ENCODE measurements at regions not wholly inside any gene's neighbourhood (a gene's known extent, or its start where the extent isn't known, plus 50 kb on each side); places are given as distances from the start of the nearest gene placed in this dataset.
"Not testable (repeated sequence)": the region's sequence is repeated elsewhere in the genome, so short reads cannot be mapped to it uniquely, and the experiment has no call there.

DNA sequence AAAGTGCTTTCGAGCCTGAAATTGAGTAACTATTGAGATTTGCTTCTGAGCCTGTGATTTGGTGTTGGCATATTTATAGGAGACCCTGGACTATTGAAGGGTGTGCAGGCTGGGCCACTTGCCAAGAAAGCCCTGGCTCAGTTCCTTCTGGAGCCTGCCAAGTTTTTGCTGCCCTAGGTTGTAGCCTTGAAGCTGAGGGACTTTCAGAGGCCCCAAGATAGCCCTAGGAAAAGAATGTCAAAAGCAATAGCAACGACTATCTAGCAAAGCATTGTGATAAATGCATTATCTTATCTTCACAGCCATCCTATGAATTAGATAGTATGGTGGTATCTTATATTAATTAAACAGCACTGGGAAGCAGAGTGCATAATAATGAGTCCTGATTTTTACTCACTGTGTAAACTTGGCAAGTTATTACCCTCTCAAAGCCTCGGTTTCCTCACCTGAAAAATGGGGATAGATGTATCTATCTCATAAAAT lies 473.7 kb upstream of the PODXL start:
- DNase-seq (ENCODE audit: low spot score), result no peak

DNA sequence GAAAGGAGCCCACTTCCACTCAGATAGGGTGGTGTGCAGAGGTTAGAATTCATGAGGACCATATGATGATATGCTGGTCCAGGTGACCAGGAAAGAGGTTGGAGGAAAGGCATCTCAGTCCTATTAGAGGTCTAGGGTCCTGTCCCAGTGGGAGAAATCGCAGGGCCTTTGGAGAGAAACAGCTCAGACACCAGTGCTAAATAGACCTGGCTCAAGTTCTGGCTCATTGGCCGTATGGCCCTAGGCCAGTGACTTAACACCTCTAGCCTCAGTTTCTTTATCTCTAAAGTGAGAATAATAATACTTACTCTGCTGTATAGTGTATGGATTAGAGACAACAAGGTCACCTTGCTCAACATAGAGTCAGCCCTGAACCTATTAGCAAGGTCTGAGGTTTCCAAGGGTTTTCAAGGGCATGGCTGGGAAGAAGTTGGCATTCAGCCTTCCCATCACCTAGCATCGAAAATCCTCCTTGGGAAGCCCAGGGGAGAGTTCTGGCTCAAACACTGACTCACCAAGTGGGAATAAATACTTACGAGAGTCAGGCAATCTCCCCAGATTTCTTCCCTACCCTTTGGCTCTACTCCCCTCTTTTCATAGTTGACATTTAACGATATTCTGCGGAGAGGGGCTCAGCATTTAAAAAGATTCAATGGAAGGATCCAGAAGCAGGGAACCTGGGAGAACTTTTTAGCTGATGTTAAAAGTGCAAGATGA lies 473.1 kb upstream of the PODXL start:
- DNase-seq (ENCODE audit: low spot score), result no peak

DNA sequence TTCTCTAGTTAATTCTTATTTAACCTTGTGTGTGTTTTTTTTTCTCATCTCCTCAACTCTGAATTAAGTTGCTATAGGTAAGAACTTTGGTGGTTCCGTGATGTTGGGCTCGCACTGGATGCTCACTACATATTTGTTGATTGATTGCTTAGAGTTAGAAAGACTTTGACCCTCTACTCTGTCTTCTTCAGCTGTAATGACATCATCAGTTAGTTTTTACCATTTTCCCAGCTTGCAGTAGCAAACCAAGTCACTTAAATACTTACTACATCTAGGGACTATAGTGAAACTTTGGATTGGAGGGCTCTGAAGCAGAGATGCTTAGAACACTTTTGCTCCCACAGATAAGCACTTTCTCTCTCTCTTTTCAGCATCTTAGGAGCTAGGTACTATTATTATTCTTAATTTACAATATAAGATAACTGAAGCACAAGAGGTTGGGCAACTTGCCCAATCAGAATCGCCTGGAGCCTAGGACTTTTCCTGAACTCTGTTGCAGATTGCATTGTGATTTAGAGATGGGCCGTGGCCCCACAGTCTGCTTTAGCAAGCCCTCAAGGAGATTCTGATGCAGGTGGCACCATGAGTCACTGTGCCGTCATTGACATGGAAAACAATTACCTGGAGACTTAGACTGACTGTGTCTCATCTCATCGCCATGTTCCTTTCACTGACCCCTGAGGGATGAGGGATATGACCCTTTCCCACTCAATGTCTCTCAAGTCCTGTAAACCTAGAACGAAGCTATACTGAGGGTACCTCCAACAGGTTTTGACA lies 471.9 kb upstream of the PODXL start:
- no peak for DNase-seq (ENCODE audit: low spot score)

- DNase-seq (ENCODE audit: low spot score), result no peak
Measured at GRCh38 chr7:132024290-132024689, 467.9 kb upstream of the PODXL start.

- no peak for DNase-seq (ENCODE audit: low spot score)
Measured at GRCh38 chr7:132023466-132023865, 467.0 kb upstream of the PODXL start.

DNA sequence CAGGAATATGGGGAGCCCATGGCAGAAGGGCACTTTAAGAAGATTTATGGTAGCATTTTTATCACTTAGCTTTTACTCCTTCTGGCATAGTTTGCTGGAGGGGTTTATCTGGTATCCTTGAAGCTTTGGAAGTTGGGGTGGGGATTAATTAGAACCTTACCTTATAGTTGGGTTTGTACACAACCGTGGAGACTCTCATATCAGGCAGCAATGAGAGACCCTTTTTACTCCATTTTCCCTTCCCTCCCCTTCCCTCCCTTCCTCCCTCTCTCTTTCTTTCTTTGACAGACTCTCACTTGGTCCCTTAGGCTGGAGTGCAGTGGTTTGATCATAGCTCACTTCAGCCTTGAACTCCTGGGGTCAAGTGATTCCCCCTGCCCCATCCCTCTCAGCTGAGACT lies 465.8 kb upstream of the PODXL start:
- DNase-seq (ENCODE audit: low spot score), result no peak

DNA sequence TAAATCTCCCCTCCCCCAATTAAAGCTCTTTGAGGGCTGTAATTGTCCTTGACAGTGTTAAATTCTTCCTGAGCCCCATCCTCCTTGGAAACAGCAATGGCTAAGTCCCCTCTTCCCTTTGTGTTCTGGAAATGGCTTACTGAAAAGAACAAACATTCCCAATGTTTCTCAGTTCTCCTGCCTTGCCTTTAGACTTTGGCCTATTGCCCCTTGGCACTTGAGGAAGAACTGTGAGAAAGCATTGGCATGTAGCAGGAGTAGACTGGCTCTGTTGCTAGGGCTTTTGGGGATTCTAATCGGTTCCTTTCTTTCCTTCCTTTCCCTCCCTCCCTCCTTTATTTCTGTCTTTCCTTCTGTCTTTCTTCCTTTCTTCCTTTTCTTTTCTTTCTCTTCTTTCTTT lies 463.3 kb upstream of the PODXL start:
- DNase-seq (ENCODE audit: low spot score), result no peak

- DNase-seq (ENCODE audit: low spot score), result no peak
Measured at GRCh38 chr7:132009778-132010177, 453.4 kb upstream of the PODXL start.

DNA sequence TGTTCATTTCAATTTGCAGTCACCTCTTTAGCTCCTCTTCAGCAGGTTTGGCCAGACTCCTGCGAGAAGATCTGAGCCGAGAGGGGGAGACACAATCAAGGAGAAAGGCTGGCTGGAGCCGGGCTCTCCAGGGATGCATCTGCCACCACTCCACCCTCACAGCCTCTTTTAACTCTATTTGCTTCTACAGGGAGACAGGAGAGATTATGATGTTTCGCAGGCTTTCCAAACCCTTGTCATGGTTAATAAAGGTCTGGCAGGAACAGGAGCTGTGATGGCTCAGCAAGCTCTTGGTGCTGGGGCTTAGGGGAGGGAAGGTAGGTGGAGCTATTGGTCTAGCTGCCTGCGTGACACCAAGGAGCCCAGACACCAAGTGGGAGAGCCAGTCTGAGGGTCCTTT lies 448.1 kb upstream of the PODXL start:
- no peak for DNase-seq (ENCODE audit: low spot score)

DNA sequence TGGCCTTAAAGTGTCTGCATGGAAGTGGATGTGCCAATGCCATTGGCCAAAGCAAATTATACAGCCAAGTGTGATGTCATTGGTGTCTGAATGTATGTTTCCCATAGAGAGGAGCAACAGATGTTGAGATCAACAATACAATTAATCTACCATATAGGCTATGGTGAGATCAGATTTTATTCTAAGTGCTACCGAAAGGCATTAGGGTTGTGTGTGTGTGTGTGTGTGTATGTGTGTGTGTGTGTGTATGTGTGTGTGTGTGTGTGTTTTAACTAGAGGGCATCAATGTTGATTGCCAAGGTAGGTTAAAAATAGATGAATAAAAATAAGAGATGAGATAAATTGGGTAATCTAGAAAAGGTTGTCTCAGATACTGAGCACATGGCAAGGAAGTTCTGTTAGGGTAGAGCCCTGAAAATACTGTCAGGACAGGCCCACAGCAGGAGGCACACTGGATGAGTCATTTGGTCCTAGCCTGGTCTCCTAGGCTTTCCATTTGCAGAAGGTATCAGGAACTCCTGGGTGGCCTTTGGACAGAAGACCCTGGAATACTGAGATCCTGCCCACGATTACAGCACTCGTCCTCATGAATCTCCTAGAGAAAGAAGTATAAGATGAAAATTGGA lies 446.0 kb upstream of the PODXL start:
- no peak for DNase-seq (ENCODE audit: low spot score)

GRCh38 chr7:132001146-132001545 lies 444.7 kb upstream of the PODXL start:
- DNase-seq (ENCODE audit: low spot score), result no peak

DNA sequence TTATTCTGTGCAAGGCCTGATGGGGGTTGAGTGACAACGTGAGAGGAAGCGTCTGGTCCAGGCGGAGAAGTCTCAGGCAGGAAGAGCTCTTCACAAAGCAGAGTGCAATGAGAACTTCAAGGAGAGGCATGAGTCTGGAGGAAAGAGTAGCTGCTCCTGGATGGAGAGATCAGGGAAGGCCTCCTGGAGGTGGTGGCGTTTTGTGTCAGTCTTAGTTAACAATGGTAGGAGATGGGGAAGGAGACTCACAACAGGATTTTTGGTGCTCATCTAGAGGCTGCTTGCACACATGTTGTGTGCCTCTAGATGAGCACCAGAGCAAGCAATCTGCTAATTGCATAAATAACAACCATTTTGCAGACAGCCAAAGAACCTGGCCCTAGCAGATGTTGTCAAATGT lies 442.8 kb upstream of the PODXL start:
- no peak for DNase-seq (ENCODE audit: low spot score)

- DNase-seq (ENCODE audit: low spot score), result no peak
Measured at GRCh38 chr7:131995324-131995723, 438.9 kb upstream of the PODXL start.

- not testable (repeated sequence) for DNase-seq (ENCODE audit: low spot score)
Measured at GRCh38 chr7:131981069-131981468, 424.6 kb upstream of the PODXL start.

GRCh38 chr7:131978118-131978517 lies 421.7 kb upstream of the PODXL start:
- DNase-seq (ENCODE audit: low spot score), result not testable (repeated sequence)

- no peak for DNase-seq (ENCODE audit: low spot score)
Measured at GRCh38 chr7:131976411-131976810, 420.0 kb upstream of the PODXL start.

DNA sequence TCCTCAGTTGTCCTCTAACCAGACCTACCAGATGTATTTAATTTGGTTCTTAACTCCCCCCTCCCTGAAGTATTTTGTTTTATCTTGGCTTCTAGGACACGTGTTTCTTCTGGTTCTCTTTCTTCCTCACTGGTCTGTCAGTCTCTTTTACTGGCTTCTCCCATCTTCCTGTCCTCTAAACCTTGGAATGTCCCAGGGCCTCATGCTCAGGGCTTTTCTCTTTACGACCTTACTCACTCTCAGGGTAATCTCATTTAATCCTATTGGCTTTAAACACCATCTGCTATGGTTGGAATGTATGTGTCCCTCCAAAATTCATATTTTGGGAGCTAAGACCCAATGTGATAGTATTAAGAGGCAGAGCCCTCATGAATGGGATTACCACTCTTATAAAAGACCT lies 418.2 kb upstream of the PODXL start:
- DNase-seq (ENCODE audit: low spot score), result no peak

DNA sequence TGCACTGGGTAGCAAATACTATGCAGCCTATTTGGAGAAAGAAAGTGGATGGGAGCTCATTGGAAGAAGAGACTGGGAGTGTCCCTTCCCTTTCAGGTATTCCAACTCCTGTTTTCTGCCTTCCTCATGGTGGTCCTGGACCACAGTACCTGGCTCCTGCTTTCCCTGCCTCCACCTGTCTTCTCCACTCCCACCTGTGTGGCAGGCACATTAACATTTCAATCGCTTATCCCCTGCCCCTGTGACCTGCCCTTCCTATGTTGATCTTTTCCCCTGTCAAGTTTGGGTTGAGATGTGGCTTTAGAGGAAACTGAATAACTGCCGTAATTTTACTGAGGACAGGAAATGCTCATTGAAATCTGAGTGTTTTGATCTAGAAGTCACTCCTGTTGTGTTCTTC lies 415.8 kb upstream of the PODXL start:
- DNase-seq (ENCODE audit: low spot score), result no peak

GRCh38 chr7:131970602-131971001 lies 414.2 kb upstream of the PODXL start:
- DNase-seq (ENCODE audit: low spot score), result no peak

GRCh38 chr7:131969560-131969959 lies 413.1 kb upstream of the PODXL start:
- DNase-seq (ENCODE audit: low spot score), result no peak

- no peak for DNase-seq (ENCODE audit: low spot score)
Measured at GRCh38 chr7:131967216-131967730, 410.8 kb upstream of the PODXL start.

GRCh38 chr7:131964203-131964602 lies 407.8 kb upstream of the PODXL start:
- DNase-seq (ENCODE audit: low spot score), result no peak

Measured in CD4-positive, alpha-beta T cell treated with Interleukin-2 at 100 ng/mL for 4 hours (primary cell).